ENCODE measurements at regions not wholly inside any gene's neighbourhood (a gene's known extent, or its start where the extent isn't known, plus 50 kb on each side); places are given as distances from the start of the nearest gene placed in this dataset.

DNA sequence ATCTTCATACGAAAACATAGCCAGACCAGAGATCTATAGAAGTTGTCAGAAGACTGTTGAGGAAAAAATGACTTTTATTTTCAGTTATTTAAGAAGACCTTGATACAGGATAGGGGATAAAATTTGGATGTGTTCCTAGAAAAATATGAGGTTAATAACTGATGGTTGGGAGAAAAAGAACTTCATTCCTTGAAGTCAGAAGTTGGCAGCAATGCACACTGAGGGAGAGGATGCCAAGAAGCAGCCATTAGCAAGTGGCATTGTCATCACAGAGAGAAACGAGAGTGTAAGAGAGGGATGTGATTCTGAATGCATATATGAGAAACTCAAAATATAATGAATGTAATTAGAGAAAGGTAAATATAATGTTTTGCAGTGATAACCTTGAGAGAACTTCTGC, 382.1 kb upstream of the EPHA5 start:
- no peak for DNase-seq
- peaks cover 9% of the 10 kb centered on the region for H3K36me3 Mint-ChIP-seq (ENCODE audit: unreplicated experiment)

DNA sequence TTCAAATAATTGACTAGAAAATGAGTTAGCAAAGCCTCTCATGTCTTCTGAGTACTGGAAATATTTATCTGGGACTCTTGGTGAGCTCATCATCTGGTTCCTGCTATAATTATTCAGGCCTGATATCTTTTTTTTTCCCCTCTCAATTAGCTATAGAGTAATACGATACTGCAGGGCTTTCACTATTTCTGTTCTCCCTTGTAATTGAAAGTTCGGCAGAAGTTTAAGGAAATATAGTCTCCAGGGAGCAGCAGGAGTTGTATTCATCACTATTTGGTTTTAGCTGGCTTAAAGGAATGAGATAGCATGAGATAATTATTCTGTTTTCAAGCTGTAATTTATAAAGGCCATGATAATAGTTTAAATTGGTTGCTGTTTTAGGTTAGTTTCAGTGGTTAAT, 378.6 kb upstream of the EPHA5 start:
- Mint-ChIP-seq H3K27ac (ENCODE audit: unreplicated experiment) (no peak overlapping the region), H3K36me3 (ENCODE audit: unreplicated experiment) (peaks cover 9% of the 10 kb centered on the region), H3K4me3 (ENCODE audit: unreplicated experiment) (no peak overlapping the region), H3K9me3 (ENCODE audit: unreplicated experiment) (no peaks in the 10 kb centered on the region), H3K4me1 (ENCODE audit: low read depth, unreplicated experiment) (peaks cover 21% of the 10 kb centered on the region), H3K27me3 (ENCODE audit: unreplicated experiment) (peaks cover 1% of the 10 kb centered on the region)
- no peak for DNase-seq
- TF ChIP-seq, protein P1, sequence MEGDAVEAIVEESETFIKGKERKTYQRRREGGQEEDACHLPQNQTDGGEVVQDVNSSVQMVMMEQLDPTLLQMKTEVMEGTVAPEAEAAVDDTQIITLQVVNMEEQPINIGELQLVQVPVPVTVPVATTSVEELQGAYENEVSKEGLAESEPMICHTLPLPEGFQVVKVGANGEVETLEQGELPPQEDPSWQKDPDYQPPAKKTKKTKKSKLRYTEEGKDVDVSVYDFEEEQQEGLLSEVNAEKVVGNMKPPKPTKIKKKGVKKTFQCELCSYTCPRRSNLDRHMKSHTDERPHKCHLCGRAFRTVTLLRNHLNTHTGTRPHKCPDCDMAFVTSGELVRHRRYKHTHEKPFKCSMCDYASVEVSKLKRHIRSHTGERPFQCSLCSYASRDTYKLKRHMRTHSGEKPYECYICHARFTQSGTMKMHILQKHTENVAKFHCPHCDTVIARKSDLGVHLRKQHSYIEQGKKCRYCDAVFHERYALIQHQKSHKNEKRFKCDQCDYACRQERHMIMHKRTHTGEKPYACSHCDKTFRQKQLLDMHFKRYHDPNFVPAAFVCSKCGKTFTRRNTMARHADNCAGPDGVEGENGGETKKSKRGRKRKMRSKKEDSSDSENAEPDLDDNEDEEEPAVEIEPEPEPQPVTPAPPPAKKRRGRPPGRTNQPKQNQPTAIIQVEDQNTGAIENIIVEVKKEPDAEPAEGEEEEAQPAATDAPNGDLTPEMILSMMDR (IDR thresholded peaks at IDR 0.05; ENCODE audit: partially characterized antibody, unreplicated experiment) = no peak

More for the DNA sequence above, 382.1 kb upstream of the EPHA5 start:
- H3K4me1 Mint-ChIP-seq (ENCODE audit: low read depth, unreplicated experiment) = peaks cover 9% of the 10 kb centered on the region
- no peak overlapping the region for H3K4me3 Mint-ChIP-seq (ENCODE audit: unreplicated experiment)
- H3K9me3 Mint-ChIP-seq (ENCODE audit: unreplicated experiment) = peaks cover 2% of the 10 kb centered on the region
- no peak overlapping the region for H3K27ac Mint-ChIP-seq (ENCODE audit: unreplicated experiment)
- peaks cover 1% of the 10 kb centered on the region for H3K27me3 Mint-ChIP-seq (ENCODE audit: unreplicated experiment)
- TF ChIP-seq, protein P1 (IDR thresholded peaks at IDR 0.05; ENCODE audit: partially characterized antibody, unreplicated experiment) = no peak

DNA sequence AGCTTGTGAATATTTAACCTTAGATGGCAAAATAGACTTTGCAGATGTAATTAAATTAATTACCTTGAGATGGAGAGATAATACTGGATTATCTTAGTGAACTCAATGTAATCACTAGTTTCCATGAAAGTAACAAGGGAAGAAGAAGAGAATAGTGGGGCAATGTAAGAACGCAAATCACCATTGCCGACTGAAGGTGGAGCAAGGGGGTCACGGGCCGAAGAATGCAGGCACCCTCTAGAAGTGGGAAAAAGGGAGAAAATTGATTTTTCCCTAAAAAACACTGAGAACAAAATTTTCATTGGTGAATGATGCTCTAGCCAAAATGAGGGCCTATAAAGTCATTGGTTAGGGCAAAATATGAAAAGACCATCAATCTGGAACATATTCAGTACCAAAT, 375.6 kb upstream of the EPHA5 start:
- H3K27ac Mint-ChIP-seq (ENCODE audit: unreplicated experiment) = no peak overlapping the region
- TF ChIP-seq, protein P1 (IDR thresholded peaks at IDR 0.05; ENCODE audit: partially characterized antibody, unreplicated experiment) = no peak
- H3K27me3 Mint-ChIP-seq (ENCODE audit: unreplicated experiment) = peaks cover 1% of the 10 kb centered on the region
- peaks cover 5% of the 10 kb centered on the region for H3K36me3 Mint-ChIP-seq (ENCODE audit: unreplicated experiment)
- H3K4me3 Mint-ChIP-seq (ENCODE audit: unreplicated experiment) = no peak overlapping the region
- DNase-seq = no peak
- peaks cover 15% of the 10 kb centered on the region for H3K4me1 Mint-ChIP-seq (ENCODE audit: low read depth, unreplicated experiment)
- H3K9me3 Mint-ChIP-seq (ENCODE audit: unreplicated experiment) = no peaks in the 10 kb centered on the region

DNA sequence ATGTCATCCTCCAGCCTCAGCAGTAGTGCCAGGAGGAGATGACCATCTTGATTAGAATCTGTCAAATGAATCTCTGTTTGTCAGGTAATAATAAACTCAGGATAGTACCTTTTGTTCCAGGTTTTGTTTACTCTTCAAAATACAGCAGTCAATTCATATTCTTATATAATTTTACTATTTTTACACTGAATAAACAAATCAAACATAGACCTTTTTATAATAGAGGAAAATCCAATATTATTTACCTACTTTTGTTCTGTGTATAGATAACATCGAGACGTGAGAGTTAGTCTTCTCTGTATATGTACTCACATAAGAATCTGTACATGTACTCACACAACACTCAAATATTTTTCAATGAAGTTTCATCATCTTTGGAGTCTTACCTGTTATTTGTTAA, 365.4 kb upstream of the EPHA5 start:
- Mint-ChIP-seq H3K27ac (ENCODE audit: unreplicated experiment) (no peak overlapping the region), H3K4me1 (ENCODE audit: low read depth, unreplicated experiment) (peaks cover 25% of the 10 kb centered on the region), H3K4me3 (ENCODE audit: unreplicated experiment) (peak overlapping the region; percentile 69), H3K27me3 (ENCODE audit: unreplicated experiment) (peaks cover 2% of the 10 kb centered on the region), H3K36me3 (ENCODE audit: unreplicated experiment) (peaks cover 6% of the 10 kb centered on the region), H3K9me3 (ENCODE audit: unreplicated experiment) (no peaks in the 10 kb centered on the region)
- no peak for DNase-seq
- TF ChIP-seq, protein P1 (IDR thresholded peaks at IDR 0.05; ENCODE audit: partially characterized antibody, unreplicated experiment) = no peak

DNA sequence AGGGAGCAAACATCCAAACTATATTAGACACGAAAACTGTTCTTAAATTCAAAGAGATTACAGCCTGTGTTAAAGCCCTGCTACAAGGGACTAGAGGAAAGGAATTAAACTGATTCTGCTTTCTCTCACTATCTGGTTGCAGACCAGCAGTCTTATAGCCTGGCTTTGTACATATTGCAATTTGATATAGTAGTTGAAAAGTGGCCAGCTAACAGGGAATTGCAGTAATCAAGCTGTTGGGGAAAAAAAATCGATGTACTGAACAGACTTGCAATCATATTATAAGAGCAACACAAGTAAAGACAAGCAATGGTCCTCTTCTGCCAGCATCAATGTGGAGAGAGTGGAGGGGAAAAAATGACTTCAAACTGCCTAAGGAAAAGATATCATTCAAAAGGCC, 364.4 kb upstream of the EPHA5 start:
- peaks cover 25% of the 10 kb centered on the region for H3K4me1 Mint-ChIP-seq (ENCODE audit: low read depth, unreplicated experiment)

More for the DNA sequence above, 364.4 kb upstream of the EPHA5 start:
- Mint-ChIP-seq H3K4me3 (ENCODE audit: unreplicated experiment) (peak overlapping the region; percentile 69), H3K36me3 (ENCODE audit: unreplicated experiment) (peaks cover 9% of the 10 kb centered on the region), H3K27ac (ENCODE audit: unreplicated experiment) (peak overlapping the region; percentile 78), H3K27me3 (ENCODE audit: unreplicated experiment) (peaks cover 2% of the 10 kb centered on the region), H3K9me3 (ENCODE audit: unreplicated experiment) (no peaks in the 10 kb centered on the region)
- TF ChIP-seq, protein P1 (IDR thresholded peaks at IDR 0.05; ENCODE audit: partially characterized antibody, unreplicated experiment) = no peak
- DNase-seq = no peak
